Mesenchymal stem cell (in vitro differentiated cells and primary cell): ENCODE measurements at regions not wholly inside any gene's neighbourhood (a gene's known extent, or its start where the extent isn't known, plus 50 kb on each side); places are given as distances from the start of the nearest gene placed in this dataset.

Experiments
- DNase-seq: peaks from one replicate; pipeline ENCODE4 v3.0.0-alpha.2; 2013
- H2AFZ ChIP-seq: one replicate; pipeline ENCODE4 v1.6.1; 2013; ENCODE audit warnings: low read depth, mild to moderate bottlenecking, control low read depth, inconsistent platforms, low read length, moderate library complexity
- H2AK5ac ChIP-seq: 2 replicates; pipeline ENCODE4 v1.6.1; 2013; ENCODE audit warnings: low read length, moderate library complexity, mild to moderate bottlenecking, inconsistent platforms; ENCODE audit not compliant: severe bottlenecking
- H2BK120ac ChIP-seq: one replicate; pipeline ENCODE4 v1.6.1; 2013; ENCODE audit warnings: low read depth, mild to moderate bottlenecking, inconsistent platforms, low read length, moderate library complexity
- H2BK12ac ChIP-seq, 2 experiments: one replicate each; pipeline ENCODE4 v1.6.1; 2013; ENCODE audit warnings: inconsistent platforms in 2 of 2, low read length in 2 of 2, mild to moderate bottlenecking in 2 of 2, moderate library complexity in 2 of 2, control low read depth in 1 of 2
- H2BK15ac ChIP-seq: one replicate; pipeline ENCODE4 v1.6.1; 2013; ENCODE audit warnings: mild to moderate bottlenecking, low read depth, inconsistent platforms; ENCODE audit not compliant: poor library complexity, severe bottlenecking
- H2BK5ac ChIP-seq: 2 replicates; pipeline ENCODE4 v1.6.1; 2013; ENCODE audit warnings: low read depth, mild to moderate bottlenecking, low read length, control low read depth, inconsistent platforms; ENCODE audit not compliant: poor library complexity, severe bottlenecking
- H3K14ac ChIP-seq, 2 experiments: one replicate each; pipeline ENCODE4 v1.6.1; 2013; ENCODE audit warnings: inconsistent platforms in 2 of 2, low read length in 2 of 2, control low read depth in 1 of 2, mild to moderate bottlenecking in 1 of 2, moderate library complexity in 1 of 2
- H3K18ac ChIP-seq, 2 experiments: one replicate each; pipeline ENCODE4 v1.6.1; 2013; ENCODE audit warnings: inconsistent platforms in 2 of 2, low read length in 2 of 2, control low read depth in 1 of 2, low read depth in 1 of 2, mild to moderate bottlenecking in 1 of 2
- H3K23ac ChIP-seq, 2 experiments: one replicate each; pipeline ENCODE4 v1.6.1; 2013; ENCODE audit warnings: inconsistent platforms in 2 of 2, low read length in 2 of 2, mild to moderate bottlenecking in 2 of 2, moderate library complexity in 2 of 2, control low read depth in 1 of 2
- H3K27ac ChIP-seq: 2 replicates; pipeline ENCODE4 v1.5.1; 2013; ENCODE audit warnings: mild to moderate bottlenecking, moderate library complexity, low read length, control low read depth, inconsistent platforms; ENCODE audit not compliant: poor library complexity, severe bottlenecking
- H3K27me3 ChIP-seq, 2 experiments: 2 replicates each; pipeline versions ENCODE4 v1.6.1 to v1.7.0; 2013; ENCODE audit warnings: low read length in 2 of 2, mild to moderate bottlenecking in 2 of 2, moderate library complexity in 2 of 2, control low read depth in 1 of 2, inconsistent platforms in 1 of 2; ENCODE audit not compliant: control insufficient read depth in 1 of 2, insufficient read depth in 1 of 2
- H3K36me3 ChIP-seq, 2 experiments: 2 replicates each; pipeline versions ENCODE4 v1.6.1 to v1.7.0; 2013; ENCODE audit warnings: low read length in 2 of 2, control low read depth in 1 of 2, inconsistent platforms in 1 of 2, low read depth in 1 of 2, mild to moderate bottlenecking in 1 of 2; ENCODE audit not compliant: insufficient read depth in 2 of 2, control insufficient read depth in 1 of 2
- H3K4ac ChIP-seq, 2 experiments: one replicate each; pipeline ENCODE4 v1.6.1; 2013; ENCODE audit warnings: inconsistent platforms in 2 of 2, low read length in 2 of 2, mild to moderate bottlenecking in 2 of 2, moderate library complexity in 2 of 2, control low read depth in 1 of 2, low read depth in 1 of 2
- H3K4me1 ChIP-seq: 2 replicates; pipeline ENCODE4 v1.6.1; 2013; ENCODE audit warnings: low read depth, low read length, control low read depth; ENCODE audit not compliant: control insufficient read depth, insufficient read depth
- H3K4me2 ChIP-seq: 2 replicates; pipeline ENCODE4 v1.6.1; 2013; ENCODE audit warnings: low read length, mild to moderate bottlenecking, inconsistent platforms; ENCODE audit not compliant: poor library complexity, severe bottlenecking
- H3K4me3 ChIP-seq, 2 experiments: 2 replicates each; pipeline versions ENCODE4 v1.5.1 to v1.7.0; 2013; ENCODE audit warnings: low read length in 2 of 2, mild to moderate bottlenecking in 2 of 2, control low read depth in 1 of 2, low read depth in 1 of 2; ENCODE audit not compliant: insufficient read depth in 1 of 2
- H3K79me1 ChIP-seq: replicated peaks from 2 replicates; pipeline ENCODE4 v1.6.1; 2013; ENCODE audit warnings: mild to moderate bottlenecking, control low read depth, low read length, inconsistent platforms; ENCODE audit not compliant: poor library complexity, severe bottlenecking
- H3K9ac ChIP-seq: 2 replicates; pipeline ENCODE4 v1.7.0; 2013; ENCODE audit warnings: mild to moderate bottlenecking, low read length, moderate library complexity
- H3K9me3 ChIP-seq: 2 replicates; pipeline ENCODE4 v1.7.0; 2013; ENCODE audit warnings: mild to moderate bottlenecking, low read length; ENCODE audit not compliant: control insufficient read depth
- H4K8ac ChIP-seq: one replicate; pipeline ENCODE4 v1.6.1; 2013; ENCODE audit warnings: inconsistent platforms, mild to moderate bottlenecking, low read length, moderate library complexity
- H4K91ac ChIP-seq: one replicate; pipeline ENCODE4 v1.6.1; 2013; ENCODE audit warnings: mild to moderate bottlenecking, low read length, inconsistent platforms
- WGBS: methylation state at CpG from one replicate; pipeline ENCODE4 v1.1.7; 2013; ENCODE audit warnings: mixed read lengths; 5-methylcytosine and 5-hydroxymethylcytosine counted together

GRCh38 chr1:176271572-176271971 is 64.5 kb upstream of the COP1 start:
- Histone ChIP-seq H3K9me3 (no peaks in the 10 kb centered on the region), H3K4ac (no peak overlapping the region), H2BK120ac (no peak overlapping the region), H3K27me3 (no peaks in the 10 kb centered on the region), H3K18ac (no peak overlapping the region), H3K79me1 (no peaks in the 10 kb centered on the region), H2BK5ac (no peak overlapping the region), H2BK15ac (no peak overlapping the region), H4K91ac (no peak overlapping the region), H2AFZ (no peak overlapping the region), H3K27ac (no peak overlapping the region), H2BK12ac (no peak overlapping the region), H3K4me2 (no peak overlapping the region), H4K8ac (no peak overlapping the region), H3K14ac (no peak overlapping the region), H3K9ac (no peak overlapping the region), H3K4me1 (no peaks in the 10 kb centered on the region), H2AK5ac (no peak overlapping the region), H3K23ac (no peak overlapping the region), H3K4me3 (no peak overlapping the region), H3K36me3 (no peaks in the 10 kb centered on the region)
- DNase-seq: no peak
- 85% methylated on average over 1 of the region's 1 CpG for WGBS
